Astrocyte of the spinal cord (primary cell): ENCODE measurements at regions not wholly inside any gene's neighbourhood (a gene's known extent, or its start where the extent isn't known, plus 50 kb on each side); places are given as distances from the start of the nearest gene placed in this dataset.

Experiments used
- DNase-seq: peaks from one replicate; pipeline ENCODE4 v3.0.0; 2011; ENCODE audit warnings: low read depth, low spot score
- H3K4me3 ChIP-seq: 2 replicates; pipeline ENCODE4 v1.5.1; 2011; ENCODE audit warnings: low read depth, mild to moderate bottlenecking, low read length, moderate library complexity
- CTCF ChIP-seq: IDR thresholded peaks from 2 replicates; pipeline ENCODE4 v1.5.1; 2012; ENCODE audit warnings: low read depth, mild to moderate bottlenecking, low read length, inconsistent platforms
- in situ Hi-C: cut with HindIII; loops from 2 replicates; pipeline ENCODE4 v1.10.0; 2017; ENCODE audit warnings: low sequenced_read_pairs

GRCh38 chr9:110123341-110124095, 84.4 kb downstream of the C9orf152 start:
- in situ Hi-C loops, result no loop called here
- peak; percentile 53 for DNase-seq
- TF ChIP-seq CTCF, result no peak
- H3K4me3 ChIP-seq, result no peak overlapping the region

- no peak for DNase-seq
- no peak for TF ChIP-seq CTCF
- H3K4me3 ChIP-seq, result no peak overlapping the region
- in situ Hi-C loops, result no loop called here
These were observed 83.5 kb downstream of the C9orf152 start for GRCh38 chr9:110124439-110124838.

GRCh38 chr9:110125207-110125751, 82.7 kb downstream of the C9orf152 start:
- H3K4me3 ChIP-seq, result peak overlapping the region; percentile 6
- DNase-seq, result peak; percentile 92
- in situ Hi-C loops, result no loop called here
- TF ChIP-seq CTCF, result no peak

GRCh38 chr9:110125763-110126351, 82.1 kb downstream of the C9orf152 start:
- H3K4me3 ChIP-seq, result peak overlapping the region; percentile 6
- DNase-seq, result no peak
- in situ Hi-C loops, result no loop called here
- no peak for TF ChIP-seq CTCF

GRCh38 chr9:110126499-110126941, 81.4 kb downstream of the C9orf152 start:
- TF ChIP-seq CTCF, result no peak
- no peak for DNase-seq
- H3K4me3 ChIP-seq, result no peak overlapping the region
- in situ Hi-C loops, result no loop called here

GRCh38 chr9:110126986-110127864, 80.7 kb downstream of the C9orf152 start:
- H3K4me3 ChIP-seq, result no peak overlapping the region
- in situ Hi-C loops, result no loop called here
- no peak for DNase-seq
- TF ChIP-seq CTCF, result no peak
